Osteoblast (primary cell): ENCODE measurements at regions not wholly inside any gene's neighbourhood (a gene's known extent, or its start where the extent isn't known, plus 50 kb on each side); places are given as distances from the start of the nearest gene placed in this dataset.

Source experiments
- DNase-seq: peaks from one replicate; pipeline ENCODE4 v3.0.0; 2011; ENCODE audit warnings: low spot score, mixed read lengths; ENCODE audit not compliant: insufficient read length; ENCODE audit errors: missing footprints
- H2AFZ ChIP-seq: 2 replicates; pipeline ENCODE4 v1.6.0; 2011; ENCODE audit warnings: mild to moderate bottlenecking, low read length
- H3K27ac ChIP-seq: 2 replicates; pipeline ENCODE4 v1.5.1; 2011; ENCODE audit warnings: mild to moderate bottlenecking, low read depth, low read length, moderate library complexity
- H3K27me3 ChIP-seq: 2 replicates; pipeline ENCODE4 v1.6.0; 2012; ENCODE audit warnings: mild to moderate bottlenecking, control low read depth, inconsistent platforms, low read length, moderate library complexity; ENCODE audit not compliant: insufficient read depth
- H3K36me3 ChIP-seq: 2 replicates; pipeline ENCODE4 v1.5.1; 2011; ENCODE audit warnings: mild to moderate bottlenecking, low read length, control low read depth, moderate library complexity; ENCODE audit not compliant: insufficient read depth
- H3K4me1 ChIP-seq: 2 replicates; pipeline ENCODE4 v1.5.1; 2011; ENCODE audit warnings: mild to moderate bottlenecking, low read length, control low read depth, moderate library complexity; ENCODE audit not compliant: insufficient read depth
- H3K4me2 ChIP-seq: 2 replicates; pipeline ENCODE4 v1.6.0; 2011; ENCODE audit warnings: mild to moderate bottlenecking, low read length; ENCODE audit not compliant: insufficient read depth
- H3K4me3 ChIP-seq: fragments of 200-600 bp; sonication (generic); 3 replicates; pipeline ENCODE4 v1.5.1; 2012; ENCODE audit warnings: mild to moderate bottlenecking, low read length, inconsistent platforms; ENCODE audit not compliant: insufficient read depth
- H3K79me2 ChIP-seq: 2 replicates; pipeline ENCODE4 v1.6.0; 2012; ENCODE audit warnings: mild to moderate bottlenecking, low read length, control low read depth, inconsistent platforms; ENCODE audit not compliant: insufficient read depth
- H3K9me3 ChIP-seq: 2 replicates; pipeline ENCODE4 v1.5.1; 2011; ENCODE audit warnings: low read depth, low read length, control low read depth
- H4K20me1 ChIP-seq: 2 replicates; pipeline ENCODE4 v1.6.0; 2012; ENCODE audit warnings: mild to moderate bottlenecking, low read length, control low read depth; ENCODE audit not compliant: insufficient read depth
- TF ChIP-seq, protein P1 (sequence below): IDR thresholded peaks from 2 replicates; pipeline ENCODE4 v1.5.1; 2011; ENCODE audit warnings: mild to moderate bottlenecking, low read depth, low read length, moderate library complexity; ENCODE audit errors: extremely low read depth

GRCh38 chr3:1717524-1717923 lies 381.1 kb upstream of the CNTN4 start:
- Histone ChIP-seq H3K9me3 (no peaks in the 10 kb centered on the region), H3K4me2 (no peak overlapping the region), H2AFZ (no peak overlapping the region), H3K27me3 (no peaks in the 10 kb centered on the region), H3K4me1 (no peaks in the 10 kb centered on the region), H4K20me1 (no peaks in the 10 kb centered on the region), H3K27ac (no peak overlapping the region), H3K79me2 (no peaks in the 10 kb centered on the region), H3K4me3 (no peak overlapping the region), H3K36me3 (no peaks in the 10 kb centered on the region)
- no peak for DNase-seq
- TF ChIP-seq, protein P1, sequence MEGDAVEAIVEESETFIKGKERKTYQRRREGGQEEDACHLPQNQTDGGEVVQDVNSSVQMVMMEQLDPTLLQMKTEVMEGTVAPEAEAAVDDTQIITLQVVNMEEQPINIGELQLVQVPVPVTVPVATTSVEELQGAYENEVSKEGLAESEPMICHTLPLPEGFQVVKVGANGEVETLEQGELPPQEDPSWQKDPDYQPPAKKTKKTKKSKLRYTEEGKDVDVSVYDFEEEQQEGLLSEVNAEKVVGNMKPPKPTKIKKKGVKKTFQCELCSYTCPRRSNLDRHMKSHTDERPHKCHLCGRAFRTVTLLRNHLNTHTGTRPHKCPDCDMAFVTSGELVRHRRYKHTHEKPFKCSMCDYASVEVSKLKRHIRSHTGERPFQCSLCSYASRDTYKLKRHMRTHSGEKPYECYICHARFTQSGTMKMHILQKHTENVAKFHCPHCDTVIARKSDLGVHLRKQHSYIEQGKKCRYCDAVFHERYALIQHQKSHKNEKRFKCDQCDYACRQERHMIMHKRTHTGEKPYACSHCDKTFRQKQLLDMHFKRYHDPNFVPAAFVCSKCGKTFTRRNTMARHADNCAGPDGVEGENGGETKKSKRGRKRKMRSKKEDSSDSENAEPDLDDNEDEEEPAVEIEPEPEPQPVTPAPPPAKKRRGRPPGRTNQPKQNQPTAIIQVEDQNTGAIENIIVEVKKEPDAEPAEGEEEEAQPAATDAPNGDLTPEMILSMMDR = no peak

DNA sequence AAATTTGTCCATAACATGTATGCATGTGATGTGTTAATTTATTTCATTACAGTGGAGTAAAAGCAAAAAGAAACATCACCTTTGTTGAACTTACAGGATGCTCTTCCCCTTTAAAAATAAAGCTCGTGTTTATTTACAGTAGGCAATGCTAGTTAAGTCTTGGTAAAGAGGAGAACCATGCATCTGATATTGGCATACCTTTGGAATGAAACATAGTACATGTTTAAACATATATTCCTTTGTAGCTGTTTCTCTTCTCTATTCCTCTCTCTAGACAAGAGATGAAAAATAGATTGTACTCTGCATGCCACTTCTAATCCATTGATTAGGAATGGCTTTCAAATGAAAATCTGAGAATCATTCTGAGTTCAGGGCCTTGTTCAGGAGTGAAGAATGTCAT lies 374.9 kb upstream of the CNTN4 start:
- Histone ChIP-seq H3K4me2 (no peak overlapping the region), H3K36me3 (no peaks in the 10 kb centered on the region), H3K4me1 (no peaks in the 10 kb centered on the region), H3K9me3 (no peaks in the 10 kb centered on the region), H3K27ac (no peak overlapping the region), H2AFZ (no peak overlapping the region), H3K4me3 (no peak overlapping the region), H3K79me2 (no peaks in the 10 kb centered on the region), H4K20me1 (no peaks in the 10 kb centered on the region), H3K27me3 (no peaks in the 10 kb centered on the region)
- TF ChIP-seq, protein P1 = no peak
- DNase-seq = no peak

DNA sequence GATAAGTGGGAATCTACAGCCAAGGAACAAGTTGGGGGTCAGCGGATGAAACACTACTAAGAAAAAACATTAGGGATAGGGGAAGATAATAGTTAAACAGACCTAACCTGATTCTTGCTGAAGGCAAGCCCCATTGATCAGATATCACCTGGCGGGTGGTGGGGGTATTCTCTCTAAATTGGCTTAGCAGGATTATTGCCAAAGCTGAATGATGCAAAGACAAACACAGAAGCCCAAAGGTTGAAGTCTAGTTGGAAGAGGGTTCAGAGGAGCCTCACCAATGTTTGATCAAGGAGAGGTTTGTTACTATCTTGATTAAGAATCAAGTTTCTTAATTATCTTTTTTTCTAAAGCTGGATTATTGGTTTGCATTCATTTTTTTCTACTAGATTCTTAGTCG lies 371.9 kb upstream of the CNTN4 start:
- H3K4me2 ChIP-seq = no peak overlapping the region
- no peak for DNase-seq
- H2AFZ ChIP-seq = no peak overlapping the region
- no peak overlapping the region for H3K27ac ChIP-seq
- H3K9me3 ChIP-seq = no peaks in the 10 kb centered on the region
- no peaks in the 10 kb centered on the region for H3K79me2 ChIP-seq
- no peaks in the 10 kb centered on the region for H3K4me1 ChIP-seq
- H3K4me3 ChIP-seq = no peak overlapping the region
- H3K36me3 ChIP-seq = no peaks in the 10 kb centered on the region
- TF ChIP-seq, protein P1 = no peak
- H4K20me1 ChIP-seq = no peaks in the 10 kb centered on the region
- no peaks in the 10 kb centered on the region for H3K27me3 ChIP-seq

DNA sequence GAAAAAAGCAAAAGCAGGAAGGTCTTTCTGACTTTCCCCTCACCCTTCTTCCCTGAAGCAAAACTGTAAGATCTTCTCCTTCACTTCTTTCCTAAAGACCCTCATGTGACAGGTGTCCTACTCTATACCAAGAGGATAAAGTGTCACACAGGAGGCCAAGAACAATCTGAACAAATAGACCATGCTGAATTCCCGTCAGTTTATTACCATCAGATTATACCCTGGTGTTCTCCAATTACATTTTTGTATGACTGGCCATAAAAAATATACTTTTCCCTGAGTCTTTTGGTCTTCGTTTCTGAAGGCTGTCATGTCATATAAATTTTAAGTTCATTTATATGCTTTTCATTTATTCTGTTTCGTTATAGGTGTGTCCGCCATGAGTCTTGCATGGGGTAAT lies 371.4 kb upstream of the CNTN4 start:
- no peak overlapping the region for H3K4me3 ChIP-seq
- no peaks in the 10 kb centered on the region for H3K4me1 ChIP-seq
- no peak overlapping the region for H3K27ac ChIP-seq
- no peak overlapping the region for H2AFZ ChIP-seq
- H3K36me3 ChIP-seq = no peaks in the 10 kb centered on the region
- no peaks in the 10 kb centered on the region for H4K20me1 ChIP-seq
- H3K4me2 ChIP-seq = no peak overlapping the region
- H3K79me2 ChIP-seq = no peaks in the 10 kb centered on the region
- H3K27me3 ChIP-seq = no peaks in the 10 kb centered on the region
- no peak for DNase-seq
- TF ChIP-seq, protein P1 = no peak
- no peaks in the 10 kb centered on the region for H3K9me3 ChIP-seq
